LNCaP clone FGC (cell line): ENCODE measurements at regions not wholly inside any gene's neighbourhood (a gene's known extent, or its start where the extent isn't known, plus 50 kb on each side); places are given as distances from the start of the nearest gene placed in this dataset.

Experiments used
- DNase-seq: peaks from one replicate; pipeline ENCODE4 v3.0.0-alpha.2; 2011; ENCODE audit warnings: low read depth
- H3K4me3 ChIP-seq: 2 replicates; pipeline ENCODE4 v1.5.1; 2011; ENCODE audit warnings: mild to moderate bottlenecking, low read depth, low read length, control low read depth
- CTCF ChIP-seq: IDR thresholded peaks from 2 replicates; pipeline ENCODE4 v1.5.1; 2012; ENCODE audit warnings: mild to moderate bottlenecking; ENCODE audit not compliant: control insufficient read depth, insufficient read depth; ENCODE audit errors: extremely low read depth

GRCh38 chr1:8147956-8148355 is 121.8 kb upstream of the ERRFI1 start:
- no peak for TF ChIP-seq CTCF
- no peak for DNase-seq
- no peak overlapping the region for H3K4me3 ChIP-seq

- no peak for TF ChIP-seq CTCF
- DNase-seq = no peak
- H3K4me3 ChIP-seq = no peak overlapping the region
Observed at GRCh38 chr1:8146257-8146855, 120.2 kb upstream of the ERRFI1 start.

- no peak for TF ChIP-seq CTCF
- H3K4me3 ChIP-seq = no peak overlapping the region
- DNase-seq = no peak
Observed at GRCh38 chr1:8145545-8146202, 119.6 kb upstream of the ERRFI1 start.

GRCh38 chr1:8144323-8144722 is 118.2 kb upstream of the ERRFI1 start:
- H3K4me3 ChIP-seq = no peak overlapping the region
- no peak for TF ChIP-seq CTCF
- DNase-seq = no peak

GRCh38 chr1:8142955-8143629 is 117.0 kb upstream of the ERRFI1 start:
- H3K4me3 ChIP-seq = no peak overlapping the region
- no peak for TF ChIP-seq CTCF
- DNase-seq = no peak

- H3K4me3 ChIP-seq = no peak overlapping the region
- no peak for DNase-seq
- no peak for TF ChIP-seq CTCF
Observed at GRCh38 chr1:8139941-8140340, 113.8 kb upstream of the ERRFI1 start.
